ENCODE measurements at regions not wholly inside any gene's neighbourhood (a gene's known extent, or its start where the extent isn't known, plus 50 kb on each side); places are given as distances from the start of the nearest gene placed in this dataset.

GRCh38 chr5:101942321-101942882 lies 353.7 kb downstream of the SLCO4C1 start:
- TF ChIP-seq CTCF (IDR thresholded peaks at IDR 0.05; ENCODE audit: insufficient read depth, low read length, poor library complexity, severe bottlenecking) (peak; percentile 63), EZH2phosphoT487 (conservative IDR thresholded peaks at IDR 0.05; ENCODE audit: low read length) (no peak)

Data from SU-DHL-6 (cell line).